ENCODE measurements at regions not wholly inside any gene's neighbourhood (a gene's known extent, or its start where the extent isn't known, plus 50 kb on each side); places are given as distances from the start of the nearest gene placed in this dataset.

GRCh38 chr2:20524412-20525040 is 77.7 kb downstream of the RHOB start:
- 73% methylated on average over 16 of the region's 16 CpGs; no CpG with 5 or more reads in 1 of the 2 donors for WGBS, 2 donors (ENCODE audit: low coverage in 1 of 2)
- H3K27me3 ChIP-seq = no peaks in the 10 kb centered on the region
- H3K36me3 ChIP-seq = no peaks in the 10 kb centered on the region
- in situ Hi-C loops (cut with MboI; ENCODE audit: low pct_ligation_motif_present in 1 of 4, low pct_unique_long_range_greater_than_20kb in 1 of 4, low sequenced_read_pairs in 3 of 4) = no loop called here
- peak overlapping the region; percentile 11 to 36 (median 22) for H3K27ac ChIP-seq
- H3K9me3 ChIP-seq = no peaks in the 10 kb centered on the region
- peaks cover 0 to 13% (median 2%) of the 10 kb centered on the region in 4 donors for H3K4me1 ChIP-seq
- no peak for TF ChIP-seq POLR2A (IDR thresholded peaks at IDR 0.05)
- TF ChIP-seq, protein P1, sequence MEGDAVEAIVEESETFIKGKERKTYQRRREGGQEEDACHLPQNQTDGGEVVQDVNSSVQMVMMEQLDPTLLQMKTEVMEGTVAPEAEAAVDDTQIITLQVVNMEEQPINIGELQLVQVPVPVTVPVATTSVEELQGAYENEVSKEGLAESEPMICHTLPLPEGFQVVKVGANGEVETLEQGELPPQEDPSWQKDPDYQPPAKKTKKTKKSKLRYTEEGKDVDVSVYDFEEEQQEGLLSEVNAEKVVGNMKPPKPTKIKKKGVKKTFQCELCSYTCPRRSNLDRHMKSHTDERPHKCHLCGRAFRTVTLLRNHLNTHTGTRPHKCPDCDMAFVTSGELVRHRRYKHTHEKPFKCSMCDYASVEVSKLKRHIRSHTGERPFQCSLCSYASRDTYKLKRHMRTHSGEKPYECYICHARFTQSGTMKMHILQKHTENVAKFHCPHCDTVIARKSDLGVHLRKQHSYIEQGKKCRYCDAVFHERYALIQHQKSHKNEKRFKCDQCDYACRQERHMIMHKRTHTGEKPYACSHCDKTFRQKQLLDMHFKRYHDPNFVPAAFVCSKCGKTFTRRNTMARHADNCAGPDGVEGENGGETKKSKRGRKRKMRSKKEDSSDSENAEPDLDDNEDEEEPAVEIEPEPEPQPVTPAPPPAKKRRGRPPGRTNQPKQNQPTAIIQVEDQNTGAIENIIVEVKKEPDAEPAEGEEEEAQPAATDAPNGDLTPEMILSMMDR (IDR thresholded peaks at IDR 0.05) = no peak
- TF ChIP-seq POLR2AphosphoS5 (IDR thresholded peaks at IDR 0.05) = no peak
- no peak for TF ChIP-seq EP300 (IDR thresholded peaks at IDR 0.05; ENCODE audit: low read depth)
- intact Hi-C loops (cut with DNase I; ENCODE audit: low total_unique reads) = no loop called here
- peak; percentile 22 for DNase-seq
- no peak overlapping the region for H3K4me3 ChIP-seq

DNA sequence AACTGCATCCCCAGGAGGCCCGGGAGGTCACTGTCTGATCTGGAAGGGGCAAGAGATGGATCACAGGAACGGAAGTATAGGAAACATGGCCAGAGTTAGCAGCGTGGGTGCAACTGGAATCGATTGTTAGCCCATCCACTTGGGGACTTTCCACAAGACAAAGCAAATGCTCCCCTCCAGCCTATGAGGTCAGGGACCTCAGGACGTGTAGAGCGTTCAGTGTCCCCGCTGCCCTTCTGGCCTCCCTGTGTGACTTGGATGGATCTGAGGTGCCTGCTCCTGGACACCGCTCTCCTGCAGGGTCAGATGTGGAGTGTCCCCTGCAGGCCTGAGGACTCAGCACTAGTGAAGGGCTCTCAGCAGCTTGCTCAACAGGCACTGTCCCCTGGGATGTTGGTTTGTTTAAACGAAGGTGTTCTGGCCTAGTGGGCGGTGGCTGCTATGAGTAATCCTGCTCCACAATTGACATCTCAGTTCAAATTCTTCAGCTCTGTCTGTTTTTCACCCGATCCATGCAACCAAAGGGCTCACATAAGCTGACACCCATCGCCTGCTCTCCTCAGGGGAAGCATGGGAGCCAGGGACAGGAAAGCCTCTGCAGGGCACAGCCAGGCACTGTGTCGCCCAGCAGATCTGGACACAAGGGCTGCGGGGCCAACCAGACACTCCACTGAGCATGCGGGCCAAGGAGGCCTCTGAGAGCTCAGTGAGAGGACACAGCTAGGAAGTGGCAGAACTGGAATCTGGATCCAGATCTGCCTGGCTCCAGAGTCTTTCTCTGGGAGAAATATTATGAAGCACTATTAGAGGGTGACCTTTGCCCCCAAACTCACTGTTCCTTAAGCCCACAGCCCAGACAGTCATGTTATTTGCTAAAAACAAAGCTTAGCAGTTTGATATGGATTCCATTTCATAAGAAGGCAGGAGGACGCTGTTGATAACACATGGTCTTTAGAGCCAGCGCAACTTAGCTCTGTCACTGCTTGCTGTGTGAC is 78.5 kb downstream of the RHOB start:
- in situ Hi-C loops (cut with MboI; ENCODE audit: low pct_ligation_motif_present in 1 of 4, low pct_unique_long_range_greater_than_20kb in 1 of 4, low sequenced_read_pairs in 3 of 4) (no loop called here), intact Hi-C loops (cut with DNase I; ENCODE audit: low total_unique reads) (no loop called here)
- H3K27me3 ChIP-seq = no peaks in the 10 kb centered on the region
- no peaks in the 10 kb centered on the region for H3K36me3 ChIP-seq
- WGBS, 2 donors (ENCODE audit: low coverage in 1 of 2) = 75 to 100% methylated on average over 2 to 17 of the region's 17 CpGs
- H3K4me1 ChIP-seq = peaks cover 0 to 13% (median 2%) of the 10 kb centered on the region in 4 donors
- TF ChIP-seq EP300 (IDR thresholded peaks at IDR 0.05; ENCODE audit: low read depth) = no peak
- TF ChIP-seq, protein P1 (IDR thresholded peaks at IDR 0.05) = no peak
- peak in 1 of 3 donors; percentile 22 for TF ChIP-seq POLR2AphosphoS5 (IDR thresholded peaks at IDR 0.05)
- TF ChIP-seq POLR2A (IDR thresholded peaks at IDR 0.05) = no peak
- peak; percentile 21 for DNase-seq
- H3K27ac ChIP-seq = peak overlapping the region; percentile 13 to 46 (median 34)
- no peak overlapping the region for H3K4me3 ChIP-seq
- H3K9me3 ChIP-seq = no peaks in the 10 kb centered on the region

DNA sequence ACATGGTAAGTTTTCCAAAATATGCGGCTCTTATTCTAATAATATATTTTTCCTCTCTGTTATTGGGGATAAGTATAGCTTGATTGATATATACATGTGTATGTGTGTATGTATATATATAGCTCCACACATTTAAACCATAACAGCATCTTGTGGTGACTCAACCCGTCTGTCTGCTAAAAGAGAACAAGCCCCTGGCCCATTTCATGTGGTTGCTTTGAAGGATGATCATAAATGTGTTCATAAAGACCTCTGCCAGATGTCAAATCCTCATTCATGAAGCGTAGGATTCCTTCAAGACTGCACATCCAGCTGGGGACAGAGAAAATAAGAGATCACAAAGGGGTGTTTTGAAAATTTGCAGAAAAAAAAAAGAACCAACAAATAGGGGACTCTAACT is 79.3 kb downstream of the RHOB start:
- H3K9me3 ChIP-seq = no peaks in the 10 kb centered on the region
- TF ChIP-seq, protein P1 (IDR thresholded peaks at IDR 0.05) = no peak
- TF ChIP-seq POLR2A (IDR thresholded peaks at IDR 0.05) (no peak), POLR2AphosphoS5 (IDR thresholded peaks at IDR 0.05) (no peak), EP300 (IDR thresholded peaks at IDR 0.05; ENCODE audit: low read depth) (no peak)
- in situ Hi-C loops (cut with MboI; ENCODE audit: low pct_ligation_motif_present in 1 of 4, low pct_unique_long_range_greater_than_20kb in 1 of 4, low sequenced_read_pairs in 3 of 4) = no loop called here
- DNase-seq = no peak
- no peaks in the 10 kb centered on the region for H3K27me3 ChIP-seq
- 90 to 93% methylated on average over 3 of the region's 3 CpGs for WGBS, 2 donors (ENCODE audit: low coverage in 1 of 2)
- H3K4me3 ChIP-seq = no peak overlapping the region
- H3K36me3 ChIP-seq = no peaks in the 10 kb centered on the region
- peak overlapping the region in 1 of 4 donors; percentile 14 for H3K27ac ChIP-seq
- intact Hi-C loops (cut with DNase I; ENCODE audit: low total_unique reads) = no loop called here
- H3K4me1 ChIP-seq = peaks cover 0 to 13% (median 2%) of the 10 kb centered on the region in 4 donors

DNA sequence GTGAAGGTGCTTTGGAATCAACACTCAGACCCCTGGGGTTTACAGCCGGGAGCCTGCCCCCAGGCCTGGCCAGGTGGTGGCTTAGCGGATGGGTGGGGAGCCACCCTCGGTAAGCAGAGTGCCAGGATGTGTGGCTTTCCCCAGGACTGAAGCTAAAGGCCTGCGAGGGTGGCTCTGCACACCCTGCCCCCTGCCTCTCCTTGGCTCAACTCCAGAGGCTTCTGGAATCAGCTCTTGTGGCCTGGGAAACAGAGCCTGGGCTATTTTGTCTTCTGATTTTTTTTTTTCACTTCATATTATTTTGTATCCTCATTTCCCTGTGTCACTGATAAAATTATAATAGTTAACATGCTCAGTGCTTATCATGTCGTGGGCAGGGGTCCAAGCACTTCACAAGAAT is 79.8 kb downstream of the RHOB start:
- TF ChIP-seq POLR2A (IDR thresholded peaks at IDR 0.05) (no peak), EP300 (IDR thresholded peaks at IDR 0.05; ENCODE audit: low read depth) (no peak), POLR2AphosphoS5 (IDR thresholded peaks at IDR 0.05) (no peak)
- TF ChIP-seq, protein P1 (IDR thresholded peaks at IDR 0.05) = no peak
- no peak for DNase-seq
- H3K36me3 ChIP-seq = no peaks in the 10 kb centered on the region
- WGBS, 2 donors (ENCODE audit: low coverage in 1 of 2) = 20 to 57% methylated on average over 1 to 5 of the region's 5 CpGs
- peak overlapping the region in 1 of 4 donors; percentile 14 for H3K27ac ChIP-seq
- no peak overlapping the region for H3K4me3 ChIP-seq
- H3K27me3 ChIP-seq = no peaks in the 10 kb centered on the region
- H3K9me3 ChIP-seq = no peaks in the 10 kb centered on the region
- peaks cover 0 to 13% (median 2%) of the 10 kb centered on the region in 4 donors for H3K4me1 ChIP-seq
- in situ Hi-C loops (cut with MboI; ENCODE audit: low pct_ligation_motif_present in 1 of 4, low pct_unique_long_range_greater_than_20kb in 1 of 4, low sequenced_read_pairs in 3 of 4) = no loop called here
- intact Hi-C loops (cut with DNase I; ENCODE audit: low total_unique reads) = no loop called here
